Esophagus (tissue), 2 donors: ENCODE measurements at regions not wholly inside any gene's neighbourhood (a gene's known extent, or its start where the extent isn't known, plus 50 kb on each side); places are given as distances from the start of the nearest gene placed in this dataset.

Experiments used
- H3K27ac ChIP-seq, 2 donors: one replicate each; pipeline ENCODE4 v1.5.1; 2013; ENCODE audit warnings: low read depth in 2 of 2, mild to moderate bottlenecking in 2 of 2, inconsistent platforms in 1 of 2, low read length in 1 of 2, moderate library complexity in 1 of 2
- H3K27me3 ChIP-seq, 2 donors: one replicate each; pipeline ENCODE4 v1.6.1; 2013; ENCODE audit warnings: low read length in 2 of 2, control low read depth in 1 of 2, mild to moderate bottlenecking in 1 of 2; ENCODE audit not compliant: insufficient read depth in 2 of 2, control insufficient read depth in 1 of 2
- H3K36me3 ChIP-seq, 2 donors: one replicate each; pipeline ENCODE4 v1.6.1; 2013; ENCODE audit warnings: low read length in 1 of 2; ENCODE audit not compliant: control insufficient read depth in 2 of 2, insufficient read depth in 2 of 2
- H3K4me1 ChIP-seq, 2 donors: one replicate each; pipeline ENCODE4 v1.6.1; 2013; ENCODE audit warnings: low read length in 1 of 2; ENCODE audit not compliant: control insufficient read depth in 2 of 2, insufficient read depth in 2 of 2
- H3K4me3 ChIP-seq, 2 donors: one replicate each; pipeline ENCODE4 v1.5.1; 2013; ENCODE audit warnings: low read length in 2 of 2, mild to moderate bottlenecking in 2 of 2, low read depth in 1 of 2, moderate library complexity in 1 of 2
- H3K9me3 ChIP-seq, 2 donors: one replicate each; pipeline ENCODE4 v1.6.1; 2013; ENCODE audit warnings: mild to moderate bottlenecking in 2 of 2, low read depth in 1 of 2, low read length in 1 of 2, moderate library complexity in 1 of 2; ENCODE audit not compliant: control insufficient read depth in 2 of 2, insufficient read depth in 1 of 2
- WGBS, 2 donors: extraction: QIAGEN DNeasy Blood & Tissue Kit; methylation state at CpG; one replicate each; pipeline ENCODE4 v1.1.7; 2013; 5-methylcytosine and 5-hydroxymethylcytosine counted together
- donor health status: healthy with polysubstance abuse.
- donor health status: Bipolar disorder and iron deficiency.

DNA sequence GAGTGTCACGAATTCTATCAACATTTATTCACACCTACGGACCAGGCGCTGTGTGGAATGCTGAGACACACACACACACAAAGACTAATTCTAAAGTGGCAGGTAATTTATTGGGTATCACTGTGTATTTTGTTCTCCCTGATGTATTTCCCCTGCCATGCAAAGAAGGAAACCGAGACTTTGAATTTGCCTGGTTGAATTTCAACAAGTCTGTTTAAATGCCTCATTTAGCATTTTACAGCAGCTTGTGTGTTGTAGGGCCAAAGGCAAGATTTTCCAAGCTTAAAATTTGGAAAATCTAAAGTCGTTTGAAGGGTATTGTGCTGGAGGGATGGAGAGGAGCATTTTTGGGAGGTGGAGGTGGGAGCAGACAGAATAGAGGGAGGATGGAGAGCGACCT is 274.4 kb upstream of the ZFP64 start:
- H3K27ac ChIP-seq: no peak overlapping the region
- 71 to 78% methylated on average over 6 of the region's 6 CpGs for WGBS, 2 donors
- no peak overlapping the region for H3K4me3 ChIP-seq
- H3K4me1 ChIP-seq: peaks cover 0 to 2% of the 10 kb centered on the region in 2 donors
- no peaks in the 10 kb centered on the region for H3K36me3 ChIP-seq
- peaks cover 0 to 4% of the 10 kb centered on the region in 2 donors for H3K9me3 ChIP-seq
- H3K27me3 ChIP-seq: no peaks in the 10 kb centered on the region

DNA sequence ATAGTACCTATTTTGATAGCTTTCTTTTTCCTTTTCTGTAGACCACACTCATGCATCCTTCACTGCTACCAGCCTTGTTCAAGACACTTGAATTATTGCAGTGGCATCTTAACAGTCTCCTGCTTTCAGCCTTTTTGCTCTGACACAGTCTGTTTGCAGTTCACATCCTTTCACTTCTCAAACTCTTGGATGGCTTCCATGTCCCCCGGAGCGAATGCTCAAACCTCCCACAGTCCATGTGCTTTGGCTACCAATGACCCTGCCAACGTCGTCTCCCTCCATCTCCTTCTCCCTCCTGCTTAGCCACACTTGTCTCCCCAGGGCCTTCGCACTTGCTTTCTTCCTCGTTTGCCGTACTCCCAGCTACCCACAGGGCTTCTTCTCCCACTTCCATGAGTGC is 270.0 kb upstream of the ZFP64 start:
- Histone ChIP-seq H3K4me3 (no peak overlapping the region), H3K9me3 (peaks cover 0 to 4% of the 10 kb centered on the region in 2 donors), H3K36me3 (no peaks in the 10 kb centered on the region), H3K27ac (no peak overlapping the region), H3K4me1 (no peaks in the 10 kb centered on the region), H3K27me3 (no peaks in the 10 kb centered on the region)
- 51 to 58% methylated on average over 7 of the region's 7 CpGs for WGBS, 2 donors

DNA sequence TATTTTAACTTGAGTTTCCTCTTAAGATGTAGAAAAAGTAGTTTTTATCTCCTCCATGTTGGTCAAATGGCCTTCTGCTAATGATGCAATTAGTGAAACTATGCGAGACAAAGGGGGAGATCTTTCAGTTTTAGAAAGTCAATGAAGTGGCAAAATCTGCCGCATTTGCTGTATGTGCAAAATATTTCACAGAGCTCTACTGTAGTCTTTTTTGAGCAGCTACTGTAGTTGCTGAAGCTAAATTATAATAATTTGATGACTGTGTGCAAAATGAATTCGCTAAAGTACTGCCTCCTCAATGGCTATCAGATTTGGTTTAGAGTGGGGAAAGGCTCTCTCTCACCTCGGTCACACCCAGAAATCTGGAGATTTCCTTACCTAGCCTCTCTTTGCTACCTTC is 267.6 kb upstream of the ZFP64 start:
- Histone ChIP-seq H3K9me3 (no peaks in the 10 kb centered on the region), H3K27ac (no peak overlapping the region), H3K4me3 (no peak overlapping the region), H3K27me3 (no peaks in the 10 kb centered on the region), H3K4me1 (no peaks in the 10 kb centered on the region), H3K36me3 (no peaks in the 10 kb centered on the region)
- WGBS, 2 donors: 91 to 94% methylated on average over 4 of the region's 4 CpGs

DNA sequence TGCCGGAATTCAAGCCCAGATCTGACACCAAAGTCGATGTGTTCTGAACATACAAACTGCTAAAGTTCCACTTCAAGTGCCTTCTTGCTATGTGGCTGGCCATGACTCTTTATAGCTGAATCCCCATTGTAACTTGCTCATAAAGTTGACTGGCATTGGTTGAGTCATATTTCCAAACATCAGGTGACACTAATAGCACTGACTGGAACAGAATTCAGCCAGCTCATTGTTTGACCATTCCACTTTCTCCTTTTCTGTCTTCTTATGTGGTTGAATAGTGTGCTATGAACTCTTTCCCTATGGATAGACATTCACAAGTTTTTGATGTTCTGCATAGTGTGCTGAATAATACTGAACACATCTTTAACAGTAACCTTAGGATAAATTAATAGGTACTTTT is 266.2 kb upstream of the ZFP64 start:
- Histone ChIP-seq H3K27ac (no peak overlapping the region), H3K27me3 (no peaks in the 10 kb centered on the region), H3K4me3 (no peak overlapping the region), H3K4me1 (no peaks in the 10 kb centered on the region), H3K9me3 (no peaks in the 10 kb centered on the region), H3K36me3 (no peaks in the 10 kb centered on the region)
- WGBS, 2 donors: 93 to 94% methylated on average over 2 of the region's 2 CpGs

DNA sequence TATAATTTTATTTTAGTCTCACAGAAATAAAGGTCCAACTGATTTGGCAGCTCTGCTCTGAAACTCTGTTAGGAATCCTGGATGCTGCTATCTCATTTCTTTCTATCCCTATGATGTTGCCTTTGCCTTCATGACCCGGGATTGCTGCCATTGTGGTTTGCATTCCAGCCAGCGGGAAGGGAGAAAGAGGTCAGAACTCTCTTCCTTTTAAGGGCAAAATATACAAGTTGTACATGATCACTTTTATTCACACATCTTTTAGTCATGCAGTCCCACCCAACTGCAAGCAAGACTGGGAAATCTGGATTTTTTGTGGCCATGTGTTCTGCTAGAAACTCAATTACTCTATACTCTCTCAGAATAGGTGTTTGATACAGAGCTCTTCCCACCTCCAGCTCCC is 263.1 kb upstream of the ZFP64 start:
- no peaks in the 10 kb centered on the region for H3K27me3 ChIP-seq
- no peaks in the 10 kb centered on the region for H3K36me3 ChIP-seq
- H3K9me3 ChIP-seq: no peaks in the 10 kb centered on the region
- H3K4me1 ChIP-seq: no peaks in the 10 kb centered on the region
- H3K27ac ChIP-seq: no peak overlapping the region
- H3K4me3 ChIP-seq: no peak overlapping the region
- 60 to 67% methylated on average over 2 of the region's 2 CpGs for WGBS, 2 donors

DNA sequence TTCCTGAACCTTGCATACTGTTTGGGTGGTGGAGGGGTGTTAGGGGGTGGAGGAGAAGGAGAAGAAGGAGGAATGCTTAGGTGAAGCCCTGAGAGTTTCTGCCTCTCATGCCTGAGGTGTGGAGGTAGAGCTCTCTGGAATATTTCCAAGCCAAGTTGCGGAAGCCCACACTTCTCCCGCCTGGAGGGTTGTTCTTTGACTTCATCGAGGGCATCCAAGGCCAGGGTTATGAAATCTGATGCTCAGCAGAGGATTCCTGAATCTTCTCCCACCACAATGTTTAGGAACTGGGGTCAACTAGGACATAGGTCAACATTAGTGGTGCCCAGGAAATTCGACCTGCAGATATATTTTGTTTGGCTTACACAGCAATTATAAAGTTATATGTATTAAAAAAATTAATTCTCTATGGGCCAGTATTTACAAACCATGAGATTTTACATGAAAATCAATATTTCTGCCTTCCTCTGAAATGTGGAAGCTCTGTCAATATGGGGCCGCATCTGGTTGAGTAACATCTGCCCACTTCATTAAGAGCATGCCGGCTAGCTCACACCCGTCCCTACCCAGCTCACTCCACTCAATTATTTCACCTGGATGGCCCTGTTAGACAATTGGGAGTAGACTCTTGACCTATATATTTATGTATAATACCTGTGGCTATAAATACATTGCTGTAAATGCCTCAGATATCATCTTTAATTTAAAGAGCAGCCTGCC is 257.1 kb upstream of the ZFP64 start:
- 62 to 67% methylated on average over 7 of the region's 7 CpGs for WGBS, 2 donors

DNA sequence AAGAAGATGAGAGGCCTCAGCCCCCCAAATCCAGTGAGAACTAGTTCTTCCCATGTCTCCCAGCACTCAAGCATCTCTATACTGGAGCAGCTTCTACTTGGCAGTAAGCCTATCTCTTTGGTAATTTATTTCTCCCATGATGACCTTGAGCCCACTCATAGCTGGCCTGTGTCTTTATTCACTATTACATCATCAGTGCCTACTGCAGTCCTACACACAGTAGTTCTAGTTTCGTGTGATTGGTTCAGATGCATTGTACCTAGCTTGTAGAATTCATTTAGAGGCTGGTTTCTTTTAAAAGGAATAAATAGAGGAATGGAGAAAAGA is 255.6 kb upstream of the ZFP64 start:
- H3K36me3 ChIP-seq: no peaks in the 10 kb centered on the region
- H3K4me3 ChIP-seq: no peak overlapping the region
- no peaks in the 10 kb centered on the region for H3K27me3 ChIP-seq
- H3K4me1 ChIP-seq: no peaks in the 10 kb centered on the region
- H3K27ac ChIP-seq: no peak overlapping the region
- WGBS, 2 donors: 55 to 92% methylated on average over 1 of the region's 1 CpG
- H3K9me3 ChIP-seq: no peaks in the 10 kb centered on the region

More for the DNA sequence above, 257.1 kb upstream of the ZFP64 start:
- H3K36me3 ChIP-seq: no peaks in the 10 kb centered on the region
- H3K4me3 ChIP-seq: no peak overlapping the region
- H3K9me3 ChIP-seq: no peaks in the 10 kb centered on the region
- H3K27me3 ChIP-seq: no peaks in the 10 kb centered on the region
- H3K27ac ChIP-seq: no peak overlapping the region
- no peaks in the 10 kb centered on the region for H3K4me1 ChIP-seq

DNA sequence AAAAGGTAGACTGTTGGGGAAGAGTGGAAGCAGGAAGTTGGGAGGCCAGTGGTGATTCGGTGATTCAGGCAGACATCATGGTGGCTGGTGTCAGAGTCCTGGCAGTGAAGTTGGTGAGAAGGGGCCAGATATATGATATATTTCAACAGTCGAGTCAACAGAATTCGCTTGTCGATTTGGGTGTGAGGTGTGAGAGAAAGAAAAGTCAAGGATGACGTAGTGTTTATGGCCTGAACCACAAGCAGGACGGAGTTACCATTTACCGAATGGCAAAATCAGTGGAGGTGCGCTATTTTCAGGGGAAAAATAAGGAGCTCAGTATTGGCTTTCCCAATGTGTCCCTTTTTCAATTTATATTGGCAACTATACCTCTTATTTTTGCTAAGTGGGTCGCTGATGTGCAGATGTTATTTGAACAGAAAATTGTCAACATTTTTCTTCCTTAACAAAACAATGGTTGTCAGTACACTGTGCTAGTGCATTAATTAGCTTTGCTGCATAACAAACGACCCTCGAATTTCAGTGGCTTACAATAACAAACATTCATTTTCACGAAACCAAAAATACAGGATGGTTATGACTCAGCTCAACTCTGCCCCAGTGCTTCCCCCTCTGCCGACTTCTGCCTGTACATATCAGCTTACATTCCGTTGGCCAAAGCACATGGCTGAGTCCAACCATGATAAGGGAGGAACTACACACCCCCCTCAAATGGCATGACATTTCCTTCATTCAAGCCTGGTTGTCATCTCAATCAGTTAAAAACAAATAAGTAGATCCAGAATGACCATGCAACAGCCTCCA is 255.0 kb upstream of the ZFP64 start:
- WGBS, 2 donors: 88% methylated on average over 14 of the region's 14 CpGs
- Histone ChIP-seq H3K27ac (no peak overlapping the region), H3K36me3 (no peaks in the 10 kb centered on the region), H3K27me3 (no peaks in the 10 kb centered on the region), H3K4me3 (no peak overlapping the region), H3K9me3 (no peaks in the 10 kb centered on the region), H3K4me1 (no peaks in the 10 kb centered on the region)

DNA sequence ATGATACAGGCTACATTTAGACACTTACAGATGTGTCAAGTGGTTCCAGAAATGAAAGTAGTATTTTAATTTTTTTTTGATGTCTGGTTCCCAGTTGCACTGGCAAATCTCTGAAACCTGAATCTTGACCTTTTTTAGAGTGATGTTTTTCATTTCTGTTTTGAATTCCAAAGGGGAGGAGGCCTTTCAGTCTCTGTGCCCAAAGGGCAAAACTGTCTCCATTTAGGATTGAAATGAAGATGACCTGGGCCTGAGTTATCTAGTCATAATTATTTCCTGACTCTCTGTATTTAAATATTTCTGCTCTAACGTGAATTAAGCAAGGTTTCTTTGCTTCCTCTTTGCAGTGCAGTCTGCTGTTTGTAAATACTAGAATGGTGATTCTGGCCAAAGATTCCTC is 252.9 kb upstream of the ZFP64 start:
- no peaks in the 10 kb centered on the region for H3K9me3 ChIP-seq
- H3K4me1 ChIP-seq: no peaks in the 10 kb centered on the region
- no peak overlapping the region for H3K27ac ChIP-seq
- no peak overlapping the region for H3K4me3 ChIP-seq
- H3K36me3 ChIP-seq: no peaks in the 10 kb centered on the region
- no peaks in the 10 kb centered on the region for H3K27me3 ChIP-seq
- 52 to 58% methylated on average over 1 of the region's 1 CpG for WGBS, 2 donors

DNA sequence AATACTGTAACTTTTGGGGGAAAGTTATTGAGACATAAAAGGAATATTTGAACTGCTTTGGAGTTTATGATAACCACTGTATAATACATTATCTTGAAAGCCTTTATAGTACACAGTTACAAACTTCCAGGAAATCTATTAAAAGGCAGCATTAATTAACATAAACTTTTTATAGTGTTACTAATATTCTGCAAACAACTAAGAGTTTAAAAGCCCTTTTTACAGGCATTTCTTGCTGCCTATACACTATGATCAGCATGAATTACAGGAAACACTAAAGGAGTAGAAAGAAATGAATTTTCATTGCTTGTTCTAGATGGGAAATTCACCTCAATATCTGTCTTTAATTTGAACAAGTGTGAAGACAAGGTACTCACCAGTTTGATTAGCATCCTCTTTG is 252.3 kb upstream of the ZFP64 start:
- Histone ChIP-seq H3K27ac (no peak overlapping the region), H3K4me3 (no peak overlapping the region), H3K4me1 (no peaks in the 10 kb centered on the region)

More for the DNA sequence above, 252.3 kb upstream of the ZFP64 start:
- H3K9me3 ChIP-seq: no peaks in the 10 kb centered on the region
- no peaks in the 10 kb centered on the region for H3K36me3 ChIP-seq
- H3K27me3 ChIP-seq: no peaks in the 10 kb centered on the region
